OCI-LY1 (cell line): ENCODE measurements at regions not wholly inside any gene's neighbourhood (a gene's known extent, or its start where the extent isn't known, plus 50 kb on each side); places are given as distances from the start of the nearest gene placed in this dataset.
"Not testable (repeated sequence)": the region's sequence is repeated elsewhere in the genome, so short reads cannot be mapped to it uniquely, and the experiment has no call there.

ENCODE experiments used
- H2AFZ ChIP-seq: fragments of 200-600 bp; sonication (generic), shearing (Covaris generic); 2 replicates; pipeline ENCODE4 v1.6.0; 2014; ENCODE audit warnings: antibody characterized with exemption, mild to moderate bottlenecking, low read length
- H3F3A ChIP-seq: fragments of 200-600 bp; sonication (generic), shearing (Covaris generic); 2 replicates; pipeline ENCODE4 v1.6.0; 2014; ENCODE audit warnings: mild to moderate bottlenecking, antibody characterized with exemption, low read length, moderate library complexity; ENCODE audit not compliant: insufficient read depth
- H3K27ac ChIP-seq: fragments of 200-600 bp; sonication (generic); 2 replicates; pipeline ENCODE4 v1.5.1; 2014; ENCODE audit warnings: low read length, mixed run types, mild to moderate bottlenecking, low read depth; ENCODE audit not compliant: poor library complexity, severe bottlenecking
- H3K27me3 ChIP-seq: fragments of 200-600 bp; sonication (generic); 2 replicates; pipeline ENCODE4 v1.6.0; 2014; ENCODE audit warnings: antibody characterized with exemption, mild to moderate bottlenecking, low read length, moderate library complexity; ENCODE audit not compliant: insufficient read depth
- H3K36me3 ChIP-seq: fragments of 200-600 bp; sonication (generic); 2 replicates; pipeline ENCODE4 v1.6.1; 2014; ENCODE audit warnings: mild to moderate bottlenecking, antibody characterized with exemption, low read length, moderate library complexity, mixed read lengths; ENCODE audit not compliant: insufficient read depth
- H3K4me1 ChIP-seq: fragments of 200-600 bp; sonication (generic); 2 replicates; pipeline ENCODE4 v1.5.1; 2014; ENCODE audit warnings: mild to moderate bottlenecking, low read length, moderate library complexity; ENCODE audit not compliant: insufficient read depth, severe bottlenecking
- H3K4me2 ChIP-seq: fragments of 200-600 bp; sonication (generic), shearing (Covaris generic); 2 replicates; pipeline ENCODE4 v1.6.1; 2014; ENCODE audit warnings: low read length
- H3K4me3 ChIP-seq: fragments of 200-600 bp; sonication (generic); 2 replicates; pipeline ENCODE4 v1.5.1; 2014; ENCODE audit warnings: low read length, low read depth, mild to moderate bottlenecking, mixed read lengths; ENCODE audit not compliant: poor library complexity, severe bottlenecking
- H3K79me2 ChIP-seq: fragments of 200-600 bp; shearing (Covaris generic); 2 replicates; pipeline ENCODE4 v1.6.1; 2016; ENCODE audit warnings: mixed run types, low read length, mixed read lengths; ENCODE audit not compliant: insufficient read depth
- H3K9ac ChIP-seq: fragments of 200-600 bp; sonication (generic), shearing (Covaris generic); 2 replicates; pipeline ENCODE4 v1.6.1; 2014; ENCODE audit warnings: mild to moderate bottlenecking, low read length, mixed read lengths
- H3K9me2 ChIP-seq: fragments of 200-600 bp; sonication (generic), shearing (Covaris generic); 2 replicates; pipeline ENCODE4 v1.6.1; 2014; ENCODE audit warnings: low read depth, mild to moderate bottlenecking, low read length, mixed read lengths
- H3K9me3 ChIP-seq: fragments of 200-600 bp; shearing (Covaris generic); 2 replicates; pipeline ENCODE4 v1.6.1; 2014; ENCODE audit warnings: low read length, mixed read lengths
- H4K20me1 ChIP-seq: fragments of 200-600 bp; sonication (generic), shearing (Covaris generic); 2 replicates; pipeline ENCODE4 v1.6.0; 2016; ENCODE audit warnings: mild to moderate bottlenecking, low read length; ENCODE audit not compliant: insufficient read depth
- CTCF ChIP-seq: fragments of 200-600 bp; sonication (generic), shearing (Covaris generic); IDR thresholded peaks from 2 replicates; pipeline ENCODE4 v1.5.1; 2017; ENCODE audit warnings: mild to moderate bottlenecking, antibody characterized with exemption, low read length, moderate library complexity, mixed read lengths
- EZH2 ChIP-seq: fragments of 200-600 bp; sonication (generic), shearing (Covaris generic); IDR thresholded peaks from 2 replicates; pipeline ENCODE4 v1.8.0; 2017; ENCODE audit warnings: borderline replicate concordance, mixed run types, mild to moderate bottlenecking, antibody characterized with exemption, low read length, moderate library complexity, mixed read lengths

- no peaks in the 10 kb centered on the region for H4K20me1 ChIP-seq
- H3K4me1 ChIP-seq, result no peaks in the 10 kb centered on the region
- no peak overlapping the region for H3K4me3 ChIP-seq
- H3K27ac ChIP-seq, result no peak overlapping the region
- TF ChIP-seq EZH2, result no peak
- no peak for TF ChIP-seq CTCF
- no peak overlapping the region for H2AFZ ChIP-seq
- no peaks in the 10 kb centered on the region for H3K36me3 ChIP-seq
- no peak overlapping the region for H3K9ac ChIP-seq
- no peaks in the 10 kb centered on the region for H3F3A ChIP-seq
- no peaks in the 10 kb centered on the region for H3K79me2 ChIP-seq
- H3K27me3 ChIP-seq, result no peaks in the 10 kb centered on the region
- H3K4me2 ChIP-seq, result no peak overlapping the region
- no peaks in the 10 kb centered on the region for H3K9me3 ChIP-seq
- H3K9me2 ChIP-seq, result no peaks in the 10 kb centered on the region
These were observed 586.5 kb upstream of the SLC8A1 start for GRCh38 chr2:41038408-41038807.

DNA sequence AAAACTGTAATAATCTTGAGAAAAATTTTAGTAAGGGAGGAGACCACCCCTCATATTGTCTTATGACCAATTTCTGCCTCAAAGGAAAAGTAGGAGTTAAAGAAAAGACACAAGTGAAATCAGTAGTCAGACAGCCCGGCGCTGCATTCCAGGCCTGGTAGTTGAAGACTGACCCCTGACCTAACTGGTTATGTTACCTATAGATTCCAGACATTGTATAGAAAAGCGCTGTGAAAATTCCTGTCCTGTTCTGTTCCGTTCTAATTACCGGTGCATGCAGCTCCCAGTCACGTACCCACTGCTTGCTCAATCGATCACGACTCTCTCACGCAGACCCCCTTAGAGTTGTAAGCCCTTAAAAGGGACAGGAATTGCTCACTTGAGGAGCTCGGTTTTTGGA lies 587.9 kb upstream of the SLC8A1 start:
- not testable (repeated sequence) for H3K27ac ChIP-seq, H3K79me2 ChIP-seq, H3K27me3 ChIP-seq, H4K20me1 ChIP-seq, H3K36me3 ChIP-seq, H3F3A ChIP-seq, H3K4me2 ChIP-seq, H3K4me1 ChIP-seq, H3K9ac ChIP-seq, H2AFZ ChIP-seq, H3K4me3 ChIP-seq, H3K9me2 ChIP-seq, H3K9me3 ChIP-seq

GRCh38 chr2:41040782-41041520 lies 589.1 kb upstream of the SLC8A1 start:
- no peaks in the 10 kb centered on the region for H3K79me2 ChIP-seq

More at GRCh38 chr2:41040782-41041520, 589.1 kb upstream of the SLC8A1 start:
- no peak overlapping the region for H3K27ac ChIP-seq
- H4K20me1 ChIP-seq, result no peaks in the 10 kb centered on the region
- H3K9ac ChIP-seq, result no peak overlapping the region
- H2AFZ ChIP-seq, result no peak overlapping the region
- no peak overlapping the region for H3K4me3 ChIP-seq
- no peaks in the 10 kb centered on the region for H3K9me2 ChIP-seq
- no peak overlapping the region for H3K4me2 ChIP-seq
- H3K36me3 ChIP-seq, result no peaks in the 10 kb centered on the region
- no peaks in the 10 kb centered on the region for H3F3A ChIP-seq
- no peaks in the 10 kb centered on the region for H3K27me3 ChIP-seq
- H3K4me1 ChIP-seq, result no peaks in the 10 kb centered on the region
- no peaks in the 10 kb centered on the region for H3K9me3 ChIP-seq
- TF ChIP-seq CTCF, result no peak
- TF ChIP-seq EZH2, result no peak
